ENCODE measurements at regions not wholly inside any gene's neighbourhood (a gene's known extent, or its start where the extent isn't known, plus 50 kb on each side); places are given as distances from the start of the nearest gene placed in this dataset.

DNA sequence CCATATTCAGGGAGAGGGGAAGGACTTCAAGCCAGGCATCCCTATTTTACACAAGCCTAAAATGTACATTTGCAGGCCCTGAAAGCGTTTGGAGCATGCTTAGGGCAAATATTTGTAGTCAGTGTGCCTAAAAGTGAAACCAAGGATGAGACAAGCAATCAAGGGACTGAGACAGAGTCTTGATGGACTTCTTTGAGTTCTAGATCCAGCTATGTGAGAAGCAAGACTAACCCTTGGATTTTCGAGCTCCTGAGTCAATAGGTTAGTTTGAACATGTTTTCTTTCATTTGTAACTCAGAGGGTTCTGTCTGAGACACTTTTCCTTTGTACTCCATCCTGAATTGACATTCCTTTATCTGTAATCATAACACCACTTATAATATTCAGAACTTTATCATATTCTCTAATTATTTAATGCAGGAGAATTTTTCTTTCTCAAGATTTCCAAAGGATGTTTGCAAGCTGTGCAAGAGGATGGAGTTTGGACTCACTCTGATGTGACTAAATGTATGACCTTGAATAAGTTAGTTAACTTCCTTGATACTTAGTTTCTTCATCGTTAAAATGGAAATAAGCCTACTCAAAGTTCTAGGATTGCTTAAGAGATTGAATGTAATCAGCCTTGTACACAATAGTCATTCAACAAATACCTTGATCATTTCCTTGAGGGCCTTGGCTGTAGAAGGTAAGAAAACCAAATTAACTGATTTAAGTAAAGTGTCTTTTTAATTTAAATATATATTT lies 1237.8 kb upstream of the ZEB2 start:
- no CpG with 5 or more reads among the region's 3 CpGs for WGBS (ENCODE audit: extremely low coverage, insufficient read length, low lambda C conversion rate)
- no peak overlapping the region for H2BK5ac ChIP-seq (ENCODE audit: insufficient read length, low read length)
- H2BK20ac ChIP-seq (ENCODE audit: low read depth, low read length, poor library complexity, severe bottlenecking): no peak overlapping the region
- H3K79me2 ChIP-seq (ENCODE audit: insufficient read depth, low read length): no peaks in the 10 kb centered on the region
- H2BK120ac ChIP-seq (ENCODE audit: low read depth, low read length, poor library complexity, severe bottlenecking): no peak overlapping the region
- Mint-ChIP-seq H3K9me3 (no peaks in the 10 kb centered on the region), H3K27ac (no peak overlapping the region), H3K4me3 (no peak overlapping the region), H3K4me1 (peaks cover 6 to 16% of the 10 kb centered on the region in 2 experiments; a peak in 3 of 4 replicates), H3K27me3 (ENCODE audit: low read depth) (no peaks in the 10 kb centered on the region), H3K36me3 (ENCODE audit: insufficient read depth in 1 of 3, low read depth in 3 of 3) (no peaks in the 10 kb centered on the region)
- H3K4me1 ChIP-seq (ENCODE audit: insufficient read depth, low read length): no peaks in the 10 kb centered on the region; the same call in 1 of the 2 replicates
- H3K9ac ChIP-seq (ENCODE audit: extremely low read depth, insufficient read length, low read length): no peak overlapping the region
- H2AFZ ChIP-seq (ENCODE audit: low read length): no peak overlapping the region
- no peak for DNase-seq
- no peak overlapping the region for H3K23ac ChIP-seq (ENCODE audit: insufficient read length, low read depth, low read length)
- H3K56ac ChIP-seq (ENCODE audit: insufficient read length, low read depth, low read length): no peak overlapping the region
- no peaks in the 10 kb centered on the region for H3K9me3 ChIP-seq (ENCODE audit: control insufficient read depth, low read depth, low read length)
- no peak overlapping the region for H3K4me2 ChIP-seq (ENCODE audit: insufficient read depth, insufficient read length, low read length)
- TF ChIP-seq, protein P1, sequence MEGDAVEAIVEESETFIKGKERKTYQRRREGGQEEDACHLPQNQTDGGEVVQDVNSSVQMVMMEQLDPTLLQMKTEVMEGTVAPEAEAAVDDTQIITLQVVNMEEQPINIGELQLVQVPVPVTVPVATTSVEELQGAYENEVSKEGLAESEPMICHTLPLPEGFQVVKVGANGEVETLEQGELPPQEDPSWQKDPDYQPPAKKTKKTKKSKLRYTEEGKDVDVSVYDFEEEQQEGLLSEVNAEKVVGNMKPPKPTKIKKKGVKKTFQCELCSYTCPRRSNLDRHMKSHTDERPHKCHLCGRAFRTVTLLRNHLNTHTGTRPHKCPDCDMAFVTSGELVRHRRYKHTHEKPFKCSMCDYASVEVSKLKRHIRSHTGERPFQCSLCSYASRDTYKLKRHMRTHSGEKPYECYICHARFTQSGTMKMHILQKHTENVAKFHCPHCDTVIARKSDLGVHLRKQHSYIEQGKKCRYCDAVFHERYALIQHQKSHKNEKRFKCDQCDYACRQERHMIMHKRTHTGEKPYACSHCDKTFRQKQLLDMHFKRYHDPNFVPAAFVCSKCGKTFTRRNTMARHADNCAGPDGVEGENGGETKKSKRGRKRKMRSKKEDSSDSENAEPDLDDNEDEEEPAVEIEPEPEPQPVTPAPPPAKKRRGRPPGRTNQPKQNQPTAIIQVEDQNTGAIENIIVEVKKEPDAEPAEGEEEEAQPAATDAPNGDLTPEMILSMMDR (conservative IDR thresholded peaks at IDR 0.05): no peak
- no peaks in the 10 kb centered on the region for H4K20me1 ChIP-seq (ENCODE audit: control insufficient read depth, insufficient read depth, insufficient read length)
- no peaks in the 10 kb centered on the region for H3K23me2 ChIP-seq (ENCODE audit: insufficient read length, low read depth, low read length, poor library complexity, severe bottlenecking)
- H3K18ac ChIP-seq (ENCODE audit: insufficient read length, low read depth, low read length): no peak overlapping the region
- no peak overlapping the region for H2BK15ac ChIP-seq (ENCODE audit: low read depth, low read length)
- no peaks in the 10 kb centered on the region for H3K27me3 ChIP-seq (ENCODE audit: insufficient read depth, low read length)
- H4K91ac ChIP-seq (ENCODE audit: insufficient read length, low read depth, low read length): no peak overlapping the region
- H4K5ac ChIP-seq (ENCODE audit: insufficient read length, low read depth, low read length): no peak overlapping the region
- no peaks in the 10 kb centered on the region for H3K79me1 ChIP-seq (ENCODE audit: insufficient read depth, low read depth, low read length, poor library complexity, severe bottlenecking)
- no peak overlapping the region for H2AK5ac ChIP-seq (ENCODE audit: insufficient read length, low read length)
- H3K4ac ChIP-seq (ENCODE audit: low read depth, low read length): no peak overlapping the region
- H3K14ac ChIP-seq (ENCODE audit: insufficient read depth, low read length): no peak overlapping the region
- H3K27ac ChIP-seq (ENCODE audit: insufficient read length, low read depth, low read length): no peak overlapping the region
- no peak overlapping the region for H4K8ac ChIP-seq (replicated peaks; ENCODE audit: insufficient read length, low read depth, low read length)
- no peak overlapping the region for H3T11ph ChIP-seq (ENCODE audit: low read length)
- no peak overlapping the region for H2BK12ac ChIP-seq (ENCODE audit: insufficient read length, low read depth, low read length)
